LNCaP clone FGC (cell line): ENCODE measurements at regions not wholly inside any gene's neighbourhood (a gene's known extent, or its start where the extent isn't known, plus 50 kb on each side); places are given as distances from the start of the nearest gene placed in this dataset.

Experiments
- DNase-seq: peaks from one replicate; pipeline ENCODE4 v3.0.0-alpha.2; 2011; ENCODE audit warnings: low read depth
- H3K4me3 ChIP-seq: 2 replicates; pipeline ENCODE4 v1.5.1; 2011; ENCODE audit warnings: mild to moderate bottlenecking, low read depth, low read length, control low read depth
- CTCF ChIP-seq: IDR thresholded peaks from 2 replicates; pipeline ENCODE4 v1.5.1; 2012; ENCODE audit warnings: mild to moderate bottlenecking; ENCODE audit not compliant: control insufficient read depth, insufficient read depth; ENCODE audit errors: extremely low read depth

GRCh38 chr12:107244584-107244983 is 151.2 kb upstream of the CRY1 start:
- no peak for TF ChIP-seq CTCF
- H3K4me3 ChIP-seq, result no peak overlapping the region
- DNase-seq, result no peak

- TF ChIP-seq CTCF, result no peak
- no peak for DNase-seq
Observed at GRCh38 chr12:107247650-107248049, 154.3 kb upstream of the CRY1 start.

GRCh38 chr12:107248187-107248586 is 154.8 kb upstream of the CRY1 start:
- no peak for DNase-seq
- no peak for TF ChIP-seq CTCF

More at GRCh38 chr12:107247650-107248049, 154.3 kb upstream of the CRY1 start:
- H3K4me3 ChIP-seq, result no peak overlapping the region

GRCh38 chr12:107251288-107251687 is 157.9 kb upstream of the CRY1 start:
- H3K4me3 ChIP-seq, result no peak overlapping the region
- DNase-seq, result no peak
- TF ChIP-seq CTCF, result no peak

More at GRCh38 chr12:107248187-107248586, 154.8 kb upstream of the CRY1 start:
- H3K4me3 ChIP-seq, result no peak overlapping the region

GRCh38 chr12:107253361-107253760 is 160.0 kb upstream of the CRY1 start:
- H3K4me3 ChIP-seq, result no peak overlapping the region
- DNase-seq, result no peak
- TF ChIP-seq CTCF, result no peak

- no peak overlapping the region for H3K4me3 ChIP-seq
- TF ChIP-seq CTCF, result no peak
- no peak for DNase-seq
Observed at GRCh38 chr12:107254258-107254856, 161.0 kb upstream of the CRY1 start.

GRCh38 chr12:107258780-107259179 is 165.4 kb upstream of the CRY1 start:
- H3K4me3 ChIP-seq, result no peak overlapping the region
- no peak for TF ChIP-seq CTCF
- DNase-seq, result no peak
